ENCODE measurements at regions not wholly inside any gene's neighbourhood (a gene's known extent, or its start where the extent isn't known, plus 50 kb on each side); places are given as distances from the start of the nearest gene placed in this dataset.
"Not testable (repeated sequence)": the region's sequence is repeated elsewhere in the genome, so short reads cannot be mapped to it uniquely, and the experiment has no call there.

- TF ChIP-seq POLR2AphosphoS5 (IDR thresholded peaks at IDR 0.05) (no peak), CTCF (IDR thresholded peaks at IDR 0.05) (no peak), EP300 (IDR thresholded peaks at IDR 0.05) (no peak), POLR2A (IDR thresholded peaks at IDR 0.05) (no peak)
- DNase-seq (ENCODE audit: low spot score in 2 of 2), result no peak
- Histone ChIP-seq H3K9me3 (no peaks in the 10 kb centered on the region), H3K27ac (no peak overlapping the region), H3K27me3 (no peaks in the 10 kb centered on the region), H3K36me3 (no peaks in the 10 kb centered on the region), H3K4me1 (no peaks in the 10 kb centered on the region), H3K4me3 (no peak overlapping the region)
- 79% methylated on average over 2 of the region's 2 CpGs for WGBS
These were observed 254.4 kb upstream of the PTPRD start for GRCh38 chr9:10867194-10867593.

DNA sequence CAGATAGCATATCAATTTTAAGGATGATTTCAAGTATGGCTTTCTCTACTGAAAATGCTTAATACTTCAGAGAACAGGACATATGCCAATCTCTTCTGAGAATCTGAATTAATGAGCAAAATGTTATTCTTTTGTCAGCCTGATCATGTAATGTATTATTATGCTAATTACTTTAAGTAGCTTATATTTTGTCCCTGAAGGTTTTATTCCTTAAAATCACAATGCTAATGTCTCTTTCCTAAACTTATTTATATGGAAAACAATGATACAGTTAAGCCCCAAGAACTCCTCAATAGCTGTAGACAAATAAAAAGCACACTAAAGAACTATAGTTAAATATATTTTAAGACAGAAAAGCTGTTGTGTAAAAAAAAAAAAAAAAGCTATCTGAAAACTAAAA, 256.9 kb upstream of the PTPRD start:
- H3K9me3 ChIP-seq, result no peaks in the 10 kb centered on the region
- no peak for TF ChIP-seq CTCF (IDR thresholded peaks at IDR 0.05)
- no peak for TF ChIP-seq POLR2A (IDR thresholded peaks at IDR 0.05)
- TF ChIP-seq POLR2AphosphoS5 (IDR thresholded peaks at IDR 0.05), result no peak
- no peak for TF ChIP-seq EP300 (IDR thresholded peaks at IDR 0.05)
- no peak overlapping the region for H3K27ac ChIP-seq
- H3K4me3 ChIP-seq, result no peak overlapping the region
- H3K27me3 ChIP-seq, result no peaks in the 10 kb centered on the region
- no peaks in the 10 kb centered on the region for H3K4me1 ChIP-seq
- no peak for DNase-seq (ENCODE audit: low spot score in 2 of 2)
- H3K36me3 ChIP-seq, result no peaks in the 10 kb centered on the region

DNA sequence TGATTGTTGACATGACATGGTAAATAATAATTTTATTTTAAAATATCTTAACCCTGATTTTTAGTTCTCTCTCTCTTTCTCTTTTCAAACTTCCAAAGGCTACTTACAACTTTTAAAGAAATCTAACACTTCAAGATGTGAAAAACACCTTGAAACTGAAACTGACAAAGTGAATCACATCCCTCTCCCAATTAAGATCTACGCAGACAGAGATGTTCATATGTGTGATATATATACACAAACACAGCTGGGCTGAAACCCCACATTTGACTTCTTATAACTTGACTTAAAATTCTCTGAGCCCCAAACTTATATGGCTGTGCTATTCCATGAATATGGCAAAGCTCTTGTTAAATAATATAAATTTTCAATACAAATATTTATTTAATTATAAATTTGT, 261.2 kb upstream of the PTPRD start:
- Histone ChIP-seq H3K27ac (no peak overlapping the region), H3K9me3 (no peaks in the 10 kb centered on the region), H3K36me3 (no peaks in the 10 kb centered on the region), H3K4me1 (no peaks in the 10 kb centered on the region), H3K4me3 (no peak overlapping the region), H3K27me3 (no peaks in the 10 kb centered on the region)
- no peak for DNase-seq (ENCODE audit: low spot score in 2 of 2)
- 81% methylated on average over 1 of the region's 1 CpG for WGBS
- no peak for TF ChIP-seq POLR2A (IDR thresholded peaks at IDR 0.05)
- TF ChIP-seq CTCF (IDR thresholded peaks at IDR 0.05), result no peak
- TF ChIP-seq EP300 (IDR thresholded peaks at IDR 0.05), result no peak
- no peak for TF ChIP-seq POLR2AphosphoS5 (IDR thresholded peaks at IDR 0.05)

- no peaks in the 10 kb centered on the region for H3K27me3 ChIP-seq
- WGBS, result 72% methylated on average over 2 of the region's 2 CpGs
- TF ChIP-seq POLR2A (IDR thresholded peaks at IDR 0.05), result no peak
- no peak for TF ChIP-seq EP300 (IDR thresholded peaks at IDR 0.05)
- TF ChIP-seq CTCF (IDR thresholded peaks at IDR 0.05), result no peak
- TF ChIP-seq POLR2AphosphoS5 (IDR thresholded peaks at IDR 0.05), result no peak
- H3K27ac ChIP-seq, result no peak overlapping the region
- no peak for DNase-seq (ENCODE audit: low spot score in 2 of 2)
- H3K36me3 ChIP-seq, result no peaks in the 10 kb centered on the region
- H3K4me1 ChIP-seq, result no peaks in the 10 kb centered on the region
- H3K9me3 ChIP-seq, result no peaks in the 10 kb centered on the region
- no peak overlapping the region for H3K4me3 ChIP-seq
These were observed 262.9 kb upstream of the PTPRD start for GRCh38 chr9:10875752-10876151.

DNA sequence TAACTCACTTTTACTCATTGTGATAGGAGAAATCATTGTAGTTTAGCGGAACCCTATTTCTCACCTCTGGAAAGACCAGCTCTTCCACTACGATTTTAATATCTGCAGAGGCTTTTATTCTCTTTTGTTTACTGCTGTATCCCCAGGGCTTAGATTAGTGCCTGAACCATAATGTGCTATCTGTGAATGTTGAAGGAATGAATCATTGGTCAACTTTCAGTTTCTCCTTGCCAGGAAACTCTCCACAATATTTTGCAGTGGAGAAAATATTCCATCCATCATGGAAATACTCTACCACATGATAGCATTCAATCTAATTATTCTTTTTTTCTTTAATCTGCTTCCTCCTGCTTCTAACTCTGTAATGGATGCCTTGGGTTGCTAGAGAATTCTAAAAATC, 263.5 kb upstream of the PTPRD start:
- 47% methylated on average over 2 of the region's 2 CpGs for WGBS
- DNase-seq (ENCODE audit: low spot score in 2 of 2), result no peak
- H3K27ac ChIP-seq, result no peak overlapping the region

GRCh38 chr9:10890266-10890665, 277.5 kb upstream of the PTPRD start:
- not testable (repeated sequence) for H3K27ac ChIP-seq; H3K9me3 ChIP-seq; H3K4me1 ChIP-seq; H3K36me3 ChIP-seq; H3K4me3 ChIP-seq; DNase-seq (ENCODE audit: low spot score in 2 of 2); H3K27me3 ChIP-seq
- WGBS, result 86% methylated on average over 5 of the region's 5 CpGs

More for the DNA sequence above, 263.5 kb upstream of the PTPRD start:
- H3K4me1 ChIP-seq, result no peaks in the 10 kb centered on the region
- TF ChIP-seq EP300 (IDR thresholded peaks at IDR 0.05), result no peak
- TF ChIP-seq POLR2AphosphoS5 (IDR thresholded peaks at IDR 0.05), result no peak
- TF ChIP-seq CTCF (IDR thresholded peaks at IDR 0.05), result no peak
- TF ChIP-seq POLR2A (IDR thresholded peaks at IDR 0.05), result no peak
- H3K27me3 ChIP-seq, result no peaks in the 10 kb centered on the region
- no peak overlapping the region for H3K4me3 ChIP-seq
- H3K36me3 ChIP-seq, result no peaks in the 10 kb centered on the region
- no peaks in the 10 kb centered on the region for H3K9me3 ChIP-seq

Data from suprapubic skin (tissue), 4 donors.